ENCODE measurements at regions not wholly inside any gene's neighbourhood (a gene's known extent, or its start where the extent isn't known, plus 50 kb on each side); places are given as distances from the start of the nearest gene placed in this dataset.
A peak's percentile ranks its signal among the peaks of the same experiment; 100 is the strongest.

DNA sequence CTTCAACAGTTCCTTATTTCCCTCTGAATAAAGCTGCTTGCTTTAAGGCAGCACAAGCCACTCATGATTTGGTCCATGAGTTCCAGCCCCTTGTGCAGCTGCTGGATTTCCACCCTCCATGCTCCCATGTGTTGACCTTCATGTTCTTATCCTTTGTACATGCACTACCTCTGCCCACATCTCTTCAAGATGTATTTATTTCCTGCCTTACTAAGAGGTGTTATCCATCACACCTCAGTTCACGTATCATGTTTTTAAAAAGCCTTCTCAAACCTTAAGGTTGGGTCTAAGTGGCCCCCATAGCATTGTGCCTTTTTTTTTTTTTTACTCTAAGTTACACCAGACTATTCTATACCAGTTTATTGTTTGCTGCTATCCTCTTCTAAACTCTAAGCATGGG lies 107.7 kb downstream of the SIPA1L2 start:
- no peak for DNase-seq (ENCODE audit: extremely low read depth, low read depth)

- no peak for DNase-seq (ENCODE audit: extremely low read depth, low read depth)
Measured at GRCh38 chr1:232521660-232522059, 108.3 kb downstream of the SIPA1L2 start.

GRCh38 chr1:232519186-232519585 lies 110.7 kb downstream of the SIPA1L2 start:
- DNase-seq (ENCODE audit: extremely low read depth, low read depth), result no peak

DNA sequence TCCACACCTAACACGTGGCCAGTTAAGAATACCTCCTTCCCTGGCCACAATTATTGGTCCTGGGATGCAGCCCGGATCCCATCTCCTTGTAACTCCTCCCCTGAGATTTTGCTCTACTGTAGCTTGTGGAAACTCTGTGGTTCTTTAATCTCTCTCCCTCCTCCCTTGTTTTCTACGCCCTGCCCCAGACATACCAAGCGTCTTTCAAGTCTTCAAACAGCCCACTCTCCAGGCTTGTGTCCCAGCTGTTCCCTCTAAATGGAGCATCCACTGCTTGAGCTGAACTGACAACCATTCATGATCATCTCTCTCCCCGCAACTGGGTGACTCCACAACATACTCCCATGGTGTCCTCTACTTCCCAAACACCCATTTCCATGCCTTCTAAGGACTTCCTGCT lies 111.6 kb downstream of the SIPA1L2 start:
- no peak for DNase-seq (ENCODE audit: extremely low read depth, low read depth)

DNA sequence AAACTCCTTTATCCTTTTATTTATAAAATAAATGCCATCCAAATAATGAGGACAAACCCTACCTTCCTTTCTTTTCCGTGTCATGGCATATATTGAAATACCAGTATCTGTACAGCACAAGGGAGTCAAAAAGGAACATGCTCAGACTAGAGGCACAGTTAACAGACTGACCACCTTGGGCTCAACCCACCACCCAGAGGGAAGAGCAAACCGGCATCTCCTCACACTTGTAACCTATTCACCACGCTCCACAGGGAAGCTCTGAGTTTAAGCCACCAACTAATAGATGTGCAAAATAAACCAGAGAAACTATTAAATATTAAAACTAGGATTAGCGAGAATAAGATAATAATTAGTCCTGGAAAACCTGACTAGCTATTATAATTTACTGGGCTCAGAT lies 112.7 kb downstream of the SIPA1L2 start:
- no peak for DNase-seq (ENCODE audit: extremely low read depth, low read depth)

- DNase-seq (ENCODE audit: extremely low read depth, low read depth), result no peak
Measured at GRCh38 chr1:232515706-232516105, 114.2 kb downstream of the SIPA1L2 start.

DNA sequence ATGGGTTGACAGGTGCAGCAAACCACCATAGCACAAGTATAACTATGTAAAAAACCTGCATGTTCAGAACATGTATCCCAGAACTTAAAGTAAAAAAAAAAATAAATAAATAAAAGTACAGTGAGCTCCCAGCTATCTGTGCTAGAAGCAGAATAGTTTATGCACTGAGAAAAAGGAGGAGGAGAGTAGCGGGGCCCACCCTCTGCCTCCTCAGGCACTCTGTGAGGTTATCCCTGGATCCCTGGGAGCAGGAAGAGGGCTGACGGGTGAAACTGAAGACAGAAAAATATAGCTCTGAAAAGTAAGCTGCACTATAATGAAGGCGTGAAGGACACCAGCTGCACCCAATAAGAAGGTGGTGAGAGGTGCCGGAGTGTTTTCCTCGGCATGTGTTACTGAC lies 117.2 kb downstream of the SIPA1L2 start:
- DNase-seq (ENCODE audit: extremely low read depth, low read depth), result no peak

DNA sequence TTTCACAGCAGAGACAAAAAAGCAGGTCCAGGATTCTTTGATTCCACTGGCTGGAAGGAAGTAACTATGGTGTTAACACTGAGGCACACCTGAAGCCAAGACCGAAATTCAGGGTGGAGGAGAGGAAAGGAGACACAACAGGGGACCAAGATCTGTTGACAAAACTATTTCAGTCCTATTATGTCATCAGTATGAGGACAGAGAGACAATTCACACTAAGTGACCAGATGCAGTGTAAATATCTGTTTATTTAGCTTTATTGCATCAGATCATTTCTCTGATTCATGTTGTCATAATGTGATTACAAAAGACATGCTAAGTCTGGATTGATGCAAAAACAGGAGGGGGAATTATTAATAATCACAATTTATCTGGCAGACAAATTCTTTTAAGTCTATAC lies 118.8 kb downstream of the SIPA1L2 start:
- DNase-seq (ENCODE audit: extremely low read depth, low read depth), result peak; percentile 59

GRCh38 chr1:232510367-232511110 lies 119.4 kb downstream of the SIPA1L2 start:
- DNase-seq (ENCODE audit: extremely low read depth, low read depth), result no peak

DNA sequence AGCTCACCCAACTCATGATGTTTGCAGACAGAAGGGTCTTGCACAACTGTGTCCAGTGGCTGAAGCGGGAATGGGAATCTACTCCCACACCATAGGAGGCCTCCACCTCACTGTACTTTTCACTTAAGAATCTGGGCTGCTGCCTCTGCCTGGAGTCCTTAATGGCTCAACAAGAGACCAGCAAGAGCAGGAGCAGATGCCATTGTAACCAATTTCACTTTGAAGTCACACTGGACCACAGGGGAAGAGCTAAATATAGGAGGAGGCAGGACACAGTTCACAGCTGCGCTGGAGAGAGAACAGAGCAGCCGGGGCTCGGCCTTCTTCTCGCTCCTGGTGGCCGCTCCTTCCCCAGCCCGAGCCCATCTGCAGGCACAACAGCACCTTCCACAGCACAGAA lies 120.4 kb downstream of the SIPA1L2 start:
- DNase-seq (ENCODE audit: extremely low read depth, low read depth), result no peak

DNA sequence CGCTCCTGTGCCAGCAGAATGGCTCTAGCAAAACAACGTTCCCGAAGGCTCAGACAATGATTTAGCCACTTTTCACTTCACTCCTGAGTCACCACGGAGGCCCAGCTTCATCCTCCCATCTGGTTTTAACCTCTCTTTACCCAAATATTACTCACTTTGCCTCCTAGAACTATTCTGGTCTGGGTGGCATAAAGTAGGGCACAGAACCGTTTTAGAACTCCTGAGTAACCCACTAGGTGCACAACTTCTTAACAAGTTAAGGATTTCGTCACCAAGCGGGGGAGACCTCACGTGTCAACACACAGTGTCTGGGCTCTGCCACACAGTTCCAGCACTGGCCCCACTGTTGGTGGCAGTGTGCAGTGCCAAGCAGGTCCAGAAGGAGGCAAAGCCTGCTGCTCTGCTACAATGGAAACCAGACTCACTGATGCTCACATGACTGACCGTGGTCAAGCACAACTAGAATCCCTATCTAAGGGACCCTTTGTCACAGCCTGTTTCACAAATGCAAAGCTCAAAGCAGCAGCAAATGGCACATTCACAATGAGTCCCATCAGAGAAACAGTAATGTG lies 121.7 kb downstream of the SIPA1L2 start:
- DNase-seq (ENCODE audit: extremely low read depth, low read depth), result no peak

- no peak for DNase-seq (ENCODE audit: extremely low read depth, low read depth)
Measured at GRCh38 chr1:232507571-232507970, 122.4 kb downstream of the SIPA1L2 start.

GRCh38 chr1:232505884-232506283 lies 124.0 kb downstream of the SIPA1L2 start:
- DNase-seq (ENCODE audit: extremely low read depth, low read depth), result no peak

DNA sequence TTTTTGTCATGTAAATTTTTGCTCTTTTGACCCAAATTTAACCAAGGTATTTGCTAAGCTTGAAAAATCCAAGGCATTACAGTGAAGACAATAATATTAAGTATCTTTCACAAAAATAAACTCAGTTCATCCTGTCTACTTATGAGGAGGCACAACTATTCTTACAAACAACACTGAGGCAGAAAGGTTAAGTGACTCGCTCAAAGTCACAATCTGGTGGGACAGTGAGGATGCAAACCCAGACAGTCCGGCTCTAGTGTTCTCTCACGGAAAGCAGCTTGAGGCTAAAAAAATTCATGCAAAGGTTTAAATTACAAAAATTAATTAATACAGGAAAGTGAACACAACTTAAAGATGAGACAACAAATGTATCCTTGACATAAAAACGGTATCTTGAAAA lies 125.3 kb downstream of the SIPA1L2 start:
- DNase-seq (ENCODE audit: extremely low read depth, low read depth), result no peak

- DNase-seq (ENCODE audit: extremely low read depth, low read depth), result no peak
Measured at GRCh38 chr1:232503497-232503896, 126.4 kb downstream of the SIPA1L2 start.

DNA sequence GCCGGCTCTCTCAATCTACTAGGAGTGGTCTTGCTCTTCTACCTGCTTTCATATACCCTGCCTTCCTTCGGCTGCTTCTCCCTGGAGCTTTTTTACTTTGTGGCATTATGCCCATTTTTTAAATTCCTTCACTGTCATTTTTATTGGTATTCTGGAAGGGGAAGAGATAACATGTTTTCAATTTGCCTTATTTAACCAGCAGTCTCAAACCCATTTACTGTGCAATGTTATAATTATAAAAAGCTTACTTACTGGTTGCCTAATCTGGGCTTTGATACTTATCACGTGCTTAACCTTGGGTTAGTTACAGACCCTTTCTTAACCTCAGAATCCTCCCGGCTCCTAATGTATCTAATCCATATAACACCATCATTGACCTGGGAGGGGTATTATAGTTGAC lies 128.1 kb downstream of the SIPA1L2 start:
- no peak for DNase-seq (ENCODE audit: extremely low read depth, low read depth)

- DNase-seq (ENCODE audit: extremely low read depth, low read depth), result no peak
Measured at GRCh38 chr1:232499188-232499587, 130.7 kb downstream of the SIPA1L2 start.

GRCh38 chr1:232493869-232494268 lies 136.1 kb downstream of the SIPA1L2 start:
- DNase-seq (ENCODE audit: extremely low read depth, low read depth), result no peak

GRCh38 chr1:232489256-232489655 lies 140.7 kb downstream of the SIPA1L2 start:
- DNase-seq (ENCODE audit: extremely low read depth, low read depth), result no peak

GRCh38 chr1:232487236-232487635 lies 142.7 kb downstream of the SIPA1L2 start:
- no peak for DNase-seq (ENCODE audit: extremely low read depth, low read depth)

DNA sequence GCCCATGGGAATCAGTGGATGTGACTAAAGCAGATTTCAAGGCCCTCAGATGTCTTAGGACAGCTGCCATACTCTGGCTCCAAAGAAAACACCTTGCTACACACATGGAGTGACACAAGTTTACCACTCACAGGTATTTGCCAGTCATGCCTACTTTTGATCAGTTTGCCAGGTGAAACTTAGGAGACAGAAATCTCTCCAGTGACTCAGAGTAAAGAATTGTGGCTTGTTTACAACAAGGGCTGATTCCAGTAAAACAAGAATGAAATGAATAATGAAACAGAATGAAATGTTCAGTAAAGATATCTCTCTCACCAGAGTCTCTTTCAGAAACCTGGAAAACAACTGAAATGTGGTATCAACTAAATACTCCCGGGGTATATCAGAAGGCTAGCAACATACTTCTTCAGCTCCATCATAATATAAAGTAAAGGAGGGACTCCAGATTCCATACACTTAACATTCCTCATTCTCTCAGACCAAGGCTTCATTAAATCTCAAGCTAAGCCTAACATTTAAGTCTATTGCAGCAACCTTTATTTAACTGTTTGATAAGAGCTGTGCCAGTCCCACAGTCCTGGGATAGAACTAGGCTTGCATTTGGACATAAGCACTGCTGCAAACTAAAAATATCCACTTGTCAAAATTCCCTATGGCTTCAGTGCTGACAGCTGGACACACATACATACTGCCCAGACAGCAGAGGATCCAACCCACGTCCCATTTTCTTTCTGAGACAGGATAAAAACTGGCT lies 143.3 kb downstream of the SIPA1L2 start:
- DNase-seq (ENCODE audit: extremely low read depth, low read depth), result no peak

DNA sequence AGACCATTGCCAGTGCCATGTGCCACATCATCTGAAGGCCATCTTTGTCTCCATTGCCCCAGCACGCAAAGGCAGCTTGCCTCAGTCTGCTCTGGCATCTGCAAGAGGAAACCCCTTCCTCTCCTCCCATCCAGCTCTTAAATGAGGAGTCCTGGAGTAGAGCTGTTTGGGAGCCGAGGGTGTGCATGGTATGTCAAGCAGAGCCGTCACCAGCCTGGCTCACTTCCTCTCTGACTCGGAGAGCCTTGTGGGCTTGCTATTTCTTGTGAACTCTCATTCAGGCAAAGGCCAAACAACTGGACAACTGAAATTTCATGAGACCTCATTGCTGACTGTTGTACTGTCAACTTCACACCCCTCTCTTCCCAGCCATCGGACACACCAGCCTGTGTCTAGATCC lies 143.9 kb downstream of the SIPA1L2 start:
- DNase-seq (ENCODE audit: extremely low read depth, low read depth), result no peak
